SU-DHL-6 (cell line): ENCODE measurements at regions not wholly inside any gene's neighbourhood (a gene's known extent, or its start where the extent isn't known, plus 50 kb on each side); places are given as distances from the start of the nearest gene placed in this dataset.

ENCODE experiments used
- H2AFZ ChIP-seq: fragments of 200-600 bp; sonication (generic); 2 replicates; pipeline ENCODE4 v1.6.1; 2014; ENCODE audit warnings: low read depth, mild to moderate bottlenecking, moderate library complexity, mixed read lengths, antibody characterized with exemption, low read length; ENCODE audit not compliant: severe bottlenecking
- H3F3A ChIP-seq: fragments of 200-600 bp; shearing (Covaris generic); 2 replicates; pipeline ENCODE4 v1.6.0; 2016; ENCODE audit warnings: antibody characterized with exemption, mild to moderate bottlenecking; ENCODE audit not compliant: insufficient read depth
- H3K27ac ChIP-seq: fragments of 200-600 bp; sonication (generic); 2 replicates; pipeline ENCODE4 v1.5.1; 2016; ENCODE audit warnings: low read depth, mild to moderate bottlenecking, low read length, moderate library complexity, mixed read lengths
- H3K27me3 ChIP-seq: fragments of 200-600 bp; sonication (generic), shearing (Covaris generic); 2 replicates; pipeline ENCODE4 v1.6.0; 2014; ENCODE audit warnings: mild to moderate bottlenecking, low read length
- H3K36me3 ChIP-seq: fragments of 200-600 bp; sonication (generic); 2 replicates; pipeline ENCODE4 v1.6.1; 2014; ENCODE audit warnings: mild to moderate bottlenecking, low read length, mixed read lengths
- H3K4me2 ChIP-seq: fragments of 300-600, 200-600 bp; shearing (Covaris generic), sonication (generic); 2 replicates; pipeline ENCODE4 v1.6.0; 2014; ENCODE audit warnings: low read length, low read depth, mild to moderate bottlenecking; ENCODE audit not compliant: poor library complexity, severe bottlenecking
- H3K4me3 ChIP-seq: fragments of 200-600 bp; sonication (generic); 2 replicates; pipeline ENCODE4 v1.5.1; 2014; ENCODE audit warnings: antibody characterized with exemption, low read length, mild to moderate bottlenecking, mixed read lengths; ENCODE audit not compliant: insufficient read depth, poor library complexity, severe bottlenecking
- H3K79me2 ChIP-seq: fragments of 200-600 bp; sonication (generic); 2 replicates; pipeline ENCODE4 v1.6.1; 2014; ENCODE audit warnings: mild to moderate bottlenecking, low read length, moderate library complexity; ENCODE audit not compliant: insufficient read depth
- H3K9ac ChIP-seq: fragments of 200-600 bp; sonication (generic); 2 replicates; pipeline ENCODE4 v1.7.0; 2014; ENCODE audit warnings: mild to moderate bottlenecking, low read length
- H3K9me2 ChIP-seq: fragments of 200-600 bp; sonication (generic); replicated peaks from 2 replicates; pipeline ENCODE4 v1.6.1; 2014; ENCODE audit warnings: low read length; ENCODE audit not compliant: insufficient read depth
- H3K9me3 ChIP-seq: fragments of 200-600 bp; sonication (generic); 2 replicates; pipeline ENCODE4 v1.6.1; 2014; ENCODE audit warnings: low read length, mixed read lengths; ENCODE audit not compliant: insufficient read depth
- H4K20me1 ChIP-seq: fragments of 200-600 bp; sonication (generic); 2 replicates; pipeline ENCODE4 v1.6.1; 2014; ENCODE audit warnings: low read depth, mild to moderate bottlenecking, antibody characterized with exemption, low read length, moderate library complexity, mixed read lengths
- EZH2phosphoT487 ChIP-seq: fragments of 200-600 bp; sonication (generic), shearing (Covaris generic); conservative IDR thresholded peaks from 2 replicates; pipeline ENCODE4 v1.6.1; 2018; ENCODE audit warnings: mild to moderate bottlenecking, antibody characterized with exemption, low read length, moderate library complexity, mixed read lengths
- TF ChIP-seq, protein P1 (sequence below): fragments of 200-600 bp; sonication (generic); IDR thresholded peaks from one replicate; pipeline ENCODE4 v1.5.1; 2017; ENCODE audit warnings: antibody characterized with exemption, mild to moderate bottlenecking, low read length, moderate library complexity; ENCODE audit not compliant: insufficient read depth, poor library complexity, severe bottlenecking

DNA sequence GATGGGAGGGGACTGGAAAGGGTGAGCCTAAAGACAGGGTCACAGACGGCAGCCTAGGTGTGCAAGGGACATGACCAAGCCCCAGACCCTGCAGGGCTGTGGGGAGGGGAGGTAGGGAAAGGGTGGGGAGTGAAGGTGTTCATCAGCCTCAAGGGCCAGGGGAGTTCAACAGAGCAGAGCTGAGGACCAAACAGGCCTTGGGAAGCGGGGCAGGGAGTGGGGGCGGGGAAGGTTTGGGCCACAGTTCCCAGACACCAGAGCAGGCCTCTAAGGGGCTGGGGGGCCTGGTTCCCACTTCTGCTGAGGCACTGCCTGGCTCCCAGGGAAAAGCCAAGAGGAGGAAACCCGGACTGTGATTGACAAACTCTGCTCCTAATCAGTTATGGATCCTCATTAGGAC lies 456.3 kb downstream of the MATN1 start:
- H3K79me2 ChIP-seq: no peaks in the 10 kb centered on the region
- no peaks in the 10 kb centered on the region for H3F3A ChIP-seq
- no peaks in the 10 kb centered on the region for H3K9me2 ChIP-seq
- H3K4me2 ChIP-seq: no peak overlapping the region
- H3K4me3 ChIP-seq: no peak overlapping the region
- no peak overlapping the region for H2AFZ ChIP-seq
- no peaks in the 10 kb centered on the region for H3K36me3 ChIP-seq
- H4K20me1 ChIP-seq: no peaks in the 10 kb centered on the region
- no peak overlapping the region for H3K9ac ChIP-seq
- TF ChIP-seq, protein P1, sequence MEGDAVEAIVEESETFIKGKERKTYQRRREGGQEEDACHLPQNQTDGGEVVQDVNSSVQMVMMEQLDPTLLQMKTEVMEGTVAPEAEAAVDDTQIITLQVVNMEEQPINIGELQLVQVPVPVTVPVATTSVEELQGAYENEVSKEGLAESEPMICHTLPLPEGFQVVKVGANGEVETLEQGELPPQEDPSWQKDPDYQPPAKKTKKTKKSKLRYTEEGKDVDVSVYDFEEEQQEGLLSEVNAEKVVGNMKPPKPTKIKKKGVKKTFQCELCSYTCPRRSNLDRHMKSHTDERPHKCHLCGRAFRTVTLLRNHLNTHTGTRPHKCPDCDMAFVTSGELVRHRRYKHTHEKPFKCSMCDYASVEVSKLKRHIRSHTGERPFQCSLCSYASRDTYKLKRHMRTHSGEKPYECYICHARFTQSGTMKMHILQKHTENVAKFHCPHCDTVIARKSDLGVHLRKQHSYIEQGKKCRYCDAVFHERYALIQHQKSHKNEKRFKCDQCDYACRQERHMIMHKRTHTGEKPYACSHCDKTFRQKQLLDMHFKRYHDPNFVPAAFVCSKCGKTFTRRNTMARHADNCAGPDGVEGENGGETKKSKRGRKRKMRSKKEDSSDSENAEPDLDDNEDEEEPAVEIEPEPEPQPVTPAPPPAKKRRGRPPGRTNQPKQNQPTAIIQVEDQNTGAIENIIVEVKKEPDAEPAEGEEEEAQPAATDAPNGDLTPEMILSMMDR: no peak
- TF ChIP-seq EZH2phosphoT487: no peak
- no peaks in the 10 kb centered on the region for H3K27me3 ChIP-seq
- H3K27ac ChIP-seq: no peak overlapping the region
- no peaks in the 10 kb centered on the region for H3K9me3 ChIP-seq

DNA sequence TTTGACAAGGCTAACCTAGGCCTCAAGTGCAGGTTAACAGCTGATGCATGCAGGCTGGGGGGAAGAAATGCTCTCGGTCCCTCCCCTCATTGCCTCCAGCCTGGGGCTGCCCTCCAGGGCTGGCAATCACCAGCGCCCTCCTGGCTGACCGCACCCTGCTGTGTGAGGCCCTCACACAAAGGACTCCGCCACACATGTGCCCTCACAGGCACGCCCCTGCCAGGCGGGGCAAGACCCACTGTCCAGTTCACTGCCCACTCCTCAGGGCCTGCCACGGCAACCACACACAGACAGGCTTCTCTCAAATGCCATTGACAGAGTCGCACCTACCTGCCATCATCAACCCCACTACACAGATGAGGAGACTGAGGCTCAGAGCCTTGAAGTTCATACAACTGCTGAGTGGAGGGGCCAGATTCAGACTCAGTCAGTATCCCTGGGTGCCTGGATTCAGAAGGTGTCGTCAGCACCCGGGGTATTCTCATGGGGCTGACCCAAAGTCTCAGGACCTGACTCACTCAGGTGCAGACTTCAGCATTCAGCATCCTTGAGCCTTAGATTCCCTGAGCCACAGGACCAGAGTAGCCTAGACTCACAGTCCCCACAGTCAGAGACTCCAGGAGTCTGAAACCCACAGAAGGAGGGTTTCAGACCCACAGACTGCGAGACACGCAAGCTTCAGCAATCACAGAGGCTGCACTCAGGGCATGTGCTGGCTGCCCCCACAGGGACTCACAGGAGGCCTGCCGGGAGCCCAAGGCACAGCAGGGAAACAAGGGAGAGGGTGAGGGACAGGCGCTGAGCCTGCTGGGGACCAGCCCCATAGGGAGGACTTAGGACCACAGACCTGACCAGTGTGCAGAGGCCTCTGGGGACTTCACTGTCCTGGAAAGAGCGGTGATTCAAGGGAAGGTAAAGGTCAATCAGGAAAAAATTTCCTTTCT lies 458.0 kb downstream of the MATN1 start:
- TF ChIP-seq EZH2phosphoT487: no peak
- H4K20me1 ChIP-seq: no peaks in the 10 kb centered on the region
- H3K4me3 ChIP-seq: no peak overlapping the region
- H3K9me2 ChIP-seq: no peaks in the 10 kb centered on the region
- H2AFZ ChIP-seq: no peak overlapping the region
- H3K4me2 ChIP-seq: no peak overlapping the region
- H3K79me2 ChIP-seq: no peaks in the 10 kb centered on the region
- no peaks in the 10 kb centered on the region for H3K36me3 ChIP-seq
- H3K27me3 ChIP-seq: no peaks in the 10 kb centered on the region
- H3F3A ChIP-seq: no peaks in the 10 kb centered on the region
- no peak overlapping the region for H3K9ac ChIP-seq
- no peak overlapping the region for H3K27ac ChIP-seq
- no peaks in the 10 kb centered on the region for H3K9me3 ChIP-seq

DNA sequence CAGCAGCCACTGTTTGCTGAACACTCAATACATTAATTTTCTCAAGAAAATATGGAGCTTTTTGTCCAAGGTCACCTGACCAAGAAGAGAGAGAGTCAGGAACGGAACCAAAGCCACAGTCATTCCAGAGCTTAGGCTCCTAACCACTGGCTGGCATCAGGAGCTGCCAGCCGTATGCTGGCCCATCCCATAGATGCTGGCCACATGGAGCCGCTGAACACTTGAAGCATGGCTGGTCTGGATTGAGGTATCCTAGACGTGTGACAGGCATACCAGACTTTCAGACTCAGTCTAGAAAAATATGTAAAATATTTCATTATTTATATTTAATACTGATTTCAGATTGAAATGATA lies 458.7 kb downstream of the MATN1 start:
- no peaks in the 10 kb centered on the region for H3K79me2 ChIP-seq
- no peaks in the 10 kb centered on the region for H3K9me2 ChIP-seq
- no peak overlapping the region for H3K4me2 ChIP-seq
- H3K9ac ChIP-seq: no peak overlapping the region
- no peaks in the 10 kb centered on the region for H3K9me3 ChIP-seq
- no peaks in the 10 kb centered on the region for H3F3A ChIP-seq
- H2AFZ ChIP-seq: no peak overlapping the region
- TF ChIP-seq, protein P1: no peak
- no peak for TF ChIP-seq EZH2phosphoT487
- H3K36me3 ChIP-seq: no peaks in the 10 kb centered on the region
- H3K4me3 ChIP-seq: no peak overlapping the region
- no peaks in the 10 kb centered on the region for H4K20me1 ChIP-seq
- H3K27ac ChIP-seq: no peak overlapping the region
- no peaks in the 10 kb centered on the region for H3K27me3 ChIP-seq

DNA sequence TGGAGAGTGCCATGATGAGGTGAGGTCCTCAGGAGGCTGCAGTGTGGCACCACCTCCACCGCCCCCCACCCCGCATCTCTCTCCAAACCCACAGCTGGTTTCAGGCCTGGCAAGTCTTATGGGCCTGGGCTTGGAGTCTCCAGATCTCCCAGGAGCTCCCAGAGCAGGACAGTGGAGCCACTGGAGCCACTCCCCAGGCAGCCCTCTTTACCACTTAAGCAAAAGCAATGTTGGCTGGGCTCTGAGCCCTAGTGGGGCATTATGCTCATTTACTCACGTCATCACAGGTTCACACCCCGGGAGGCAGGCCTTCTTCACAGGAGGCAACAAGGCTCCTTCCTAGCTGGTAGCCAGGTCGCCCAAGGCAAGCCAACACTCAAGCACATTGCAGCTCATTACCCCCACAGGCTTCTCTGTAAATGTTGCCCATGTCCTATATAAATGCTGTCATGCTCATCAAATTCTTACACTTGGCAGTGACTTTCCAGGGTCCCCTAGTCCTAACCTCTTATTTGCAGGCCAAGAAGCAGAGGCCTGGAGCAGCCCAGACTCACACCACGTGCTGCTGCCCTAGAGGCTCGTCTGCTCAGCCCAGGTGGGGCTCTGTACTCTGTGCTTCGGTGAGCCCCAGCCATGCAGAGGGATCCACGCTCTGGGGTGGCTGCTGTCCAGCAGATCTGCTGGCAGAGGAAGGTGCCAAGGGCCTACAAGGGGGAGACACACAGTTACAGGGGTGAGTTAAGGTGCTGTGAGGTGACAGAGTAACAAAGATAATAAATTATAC lies 459.3 kb downstream of the MATN1 start:
- Histone ChIP-seq H2AFZ (no peak overlapping the region), H4K20me1 (no peaks in the 10 kb centered on the region)
- no peak for TF ChIP-seq EZH2phosphoT487
- TF ChIP-seq, protein P1: no peak

More for the DNA sequence above, 459.3 kb downstream of the MATN1 start:
- Histone ChIP-seq H3K27me3 (no peaks in the 10 kb centered on the region), H3K4me2 (no peak overlapping the region), H3K9ac (no peak overlapping the region), H3K36me3 (no peaks in the 10 kb centered on the region), H3K4me3 (no peak overlapping the region), H3K9me2 (no peaks in the 10 kb centered on the region), H3F3A (no peaks in the 10 kb centered on the region), H3K27ac (no peak overlapping the region), H3K9me3 (no peaks in the 10 kb centered on the region), H3K79me2 (no peaks in the 10 kb centered on the region)
